IMR-90 (cell line): ENCODE measurements at regions not wholly inside any gene's neighbourhood (a gene's known extent, or its start where the extent isn't known, plus 50 kb on each side); places are given as distances from the start of the nearest gene placed in this dataset.

Experiments
- ATAC-seq: fragments of 200-7000 bp; cut with Tn5 transposase; 2 replicates; pipeline ENCODE4 v1.9.1; 2020; ENCODE audit warnings: low read depth, mild to moderate bottlenecking, moderate library complexity
- BruUV-seq: library from RNA; stranded (reverse); fragments of 400-500 nt; replicated peaks from 2 replicates; lab custom pipeline; 2021; lab: Mats Ljungman, UMichigan
- CTCF ChIA-PET: fragments of 300-600 bp; formaldehyde crosslinking; extraction: SDS; loops from one replicate; lab custom pipeline; 2021; ENCODE audit warnings: antibody characterized with exemption; lab: Yijun Ruan, JAX
- POLR2A ChIA-PET: fragments of 300-600 bp; sonication (Branson Sonifier 250); formaldehyde crosslinking; loops from one replicate; lab custom pipeline; 2022; ENCODE audit warnings: antibody characterized with exemption; ENCODE audit not compliant: unreplicated experiment; lab: Charles Lee
- DNase-seq: peaks from one replicate; pipeline ENCODE4 v3.0.0; 2013
- H2AFZ ChIP-seq: replicated peaks from 2 replicates; pipeline ENCODE3; 2013; ENCODE audit warnings: low read length, mild to moderate bottlenecking; ENCODE audit not compliant: poor library complexity
- H2AK5ac ChIP-seq: 2 replicates; pipeline ENCODE4 v1.6.1; 2013; ENCODE audit warnings: low read depth, low read length, inconsistent platforms
- H2AK9ac ChIP-seq: replicated peaks from 2 replicates; pipeline ENCODE3; 2013; ENCODE audit warnings: mild to moderate bottlenecking, low read depth, low read length, moderate library complexity; ENCODE audit not compliant: poor library complexity
- H2BK120ac ChIP-seq: 2 replicates; pipeline ENCODE4 v1.6.1; 2013; ENCODE audit warnings: low read depth, low read length, inconsistent platforms
- H2BK15ac ChIP-seq: 3 replicates; pipeline ENCODE4 v1.6.1; 2013; ENCODE audit warnings: low read depth, low read length, inconsistent platforms
- H2BK20ac ChIP-seq: 2 replicates; pipeline ENCODE4 v1.6.1; 2013; ENCODE audit warnings: low read depth, mild to moderate bottlenecking, inconsistent platforms, low read length, moderate library complexity
- H2BK5ac ChIP-seq: 2 replicates; pipeline ENCODE4 v1.6.1; 2013; ENCODE audit warnings: mild to moderate bottlenecking, low read depth, low read length, inconsistent platforms; ENCODE audit not compliant: poor library complexity, severe bottlenecking
- H3K14ac ChIP-seq: replicated peaks from 2 replicates; pipeline ENCODE4 v1.6.1; 2013; ENCODE audit warnings: low read depth, low read length, inconsistent platforms
- H3K18ac ChIP-seq: 2 replicates; pipeline ENCODE4 v1.6.1; 2013; ENCODE audit warnings: low read depth, low read length, control low read depth
- H3K23ac ChIP-seq: 2 replicates; pipeline ENCODE4 v1.6.1; 2013; ENCODE audit warnings: low read depth, low read length, inconsistent platforms
- H3K27ac ChIP-seq: 2 replicates; pipeline ENCODE4 v1.5.1; 2013; ENCODE audit warnings: mild to moderate bottlenecking, control low read depth, low read length; ENCODE audit not compliant: insufficient read depth
- H3K27me3 ChIP-seq: 2 replicates; pipeline ENCODE4 v1.6.1; 2013; ENCODE audit warnings: low read length; ENCODE audit not compliant: control insufficient read depth, insufficient read depth
- H3K36me3 ChIP-seq: 2 replicates; pipeline ENCODE4 v1.6.1; 2013; ENCODE audit warnings: low read length, mixed read lengths; ENCODE audit not compliant: control insufficient read depth, insufficient read depth
- H3K4ac ChIP-seq: 2 replicates; pipeline ENCODE4 v1.6.1; 2013; ENCODE audit warnings: low read depth, low read length, inconsistent platforms
- H3K4me1 ChIP-seq: 2 replicates; pipeline ENCODE4 v1.6.1; 2013; ENCODE audit warnings: low read length, mixed read lengths; ENCODE audit not compliant: control insufficient read depth, insufficient read depth
- H3K4me2 ChIP-seq: 2 replicates; pipeline ENCODE4 v1.6.1; 2013; ENCODE audit warnings: low read depth, mild to moderate bottlenecking, control low read depth, low read length, moderate library complexity
- H3K4me3 ChIP-seq: 2 replicates; pipeline ENCODE4 v1.5.1; 2013; ENCODE audit warnings: low read depth, mild to moderate bottlenecking, control low read depth, low read length, moderate library complexity; ENCODE audit not compliant: insufficient read depth
- H3K56ac ChIP-seq: 2 replicates; pipeline ENCODE4 v1.6.1; 2013; ENCODE audit warnings: low read length, inconsistent platforms; ENCODE audit not compliant: insufficient read depth; ENCODE audit errors: extremely low read depth
- H3K79me1 ChIP-seq, 2 experiments: 2 replicates each; pipeline ENCODE4 v1.6.1; 2013; ENCODE audit warnings: low read length in 2 of 2, inconsistent platforms in 1 of 2, low read depth in 1 of 2
- H3K9ac ChIP-seq: 2 replicates; pipeline ENCODE4 v1.6.1; 2013; ENCODE audit warnings: low read depth, low read length, control low read depth
- H3K9me1 ChIP-seq: 2 replicates; pipeline ENCODE4 v1.6.1; 2013; ENCODE audit warnings: low read length, inconsistent platforms; ENCODE audit not compliant: insufficient read depth
- H3K9me3 ChIP-seq: 2 replicates; pipeline ENCODE4 v1.6.1; 2013; ENCODE audit warnings: low read length; ENCODE audit not compliant: control insufficient read depth, insufficient read depth
- H4K20me1 ChIP-seq: 2 replicates; pipeline ENCODE4 v1.6.1; 2013; ENCODE audit warnings: low read length, inconsistent platforms; ENCODE audit not compliant: insufficient read depth
- H4K5ac ChIP-seq: 2 replicates; pipeline ENCODE4 v1.6.1; 2013; ENCODE audit warnings: mild to moderate bottlenecking, low read depth, low read length, control low read depth
- H4K8ac ChIP-seq, 2 experiments: 2 replicates each; pipeline ENCODE4 v1.6.1; 2013; ENCODE audit warnings: low read depth in 2 of 2, low read length in 2 of 2, control low read depth in 1 of 2, inconsistent platforms in 1 of 2
- H4K91ac ChIP-seq: 2 replicates; pipeline ENCODE4 v1.6.1; 2013; ENCODE audit warnings: low read depth, low read length, inconsistent platforms; ENCODE audit not compliant: insufficient read depth
- ELK1 ChIP-seq: fragments of 150-350 bp; IDR thresholded peaks from 2 replicates; pipeline ENCODE4 v1.6.1; 2016; ENCODE audit warnings: low read depth, mild to moderate bottlenecking, low read length, moderate library complexity, borderline replicate concordance
- NFE2L2 ChIP-seq: fragments of 150-350 bp; IDR thresholded peaks from 2 replicates; pipeline ENCODE4 v1.6.1; 2016; ENCODE audit warnings: low read depth, mild to moderate bottlenecking, low read length
- WGBS, 2 experiments: methylation state at CpG; one replicate each; pipeline versions ENCODE4 v1.1.5 to v1.1.7; 2013; ENCODE audit warnings: missing lambda C conversion rate in 2 of 2; ENCODE audit not compliant: insufficient read length in 1 of 2; ENCODE audit errors: extremely low coverage in 2 of 2; 5-methylcytosine and 5-hydroxymethylcytosine counted together
- dilution Hi-C: fragments of 300-500 bp; cut with HindIII; formaldehyde crosslinking; loops from one replicate; pipeline ENCODE4 v1.14.3; 2018; ENCODE audit warnings: low sequenced_read_pairs; ENCODE audit not compliant: unreplicated experiment
- in situ Hi-C: fragments of 300-500 bp; cut with MboI; formaldehyde crosslinking; loops from 3 replicates; pipeline ENCODE4 v1.14.3; 2019; ENCODE audit warnings: low sequenced_read_pairs, inconsistent platforms, mixed read lengths
- intact Hi-C: fragments of 100-400 bp; cut with micrococcal nuclease; formaldehyde crosslinking; loops from 2 replicates; pipeline ENCODE4 v1.10.0; 2022

- Histone ChIP-seq H4K91ac (no peak overlapping the region), H4K8ac (no peak overlapping the region), H2BK120ac (no peak overlapping the region), H2BK5ac (no peak overlapping the region), H3K9me1 (peaks cover 5% of the 10 kb centered on the region), H2AK5ac (no peak overlapping the region), H3K4ac (no peak overlapping the region), H3K4me1 (peaks cover 8% of the 10 kb centered on the region), H3K4me3 (no peak overlapping the region), H3K14ac (no peak overlapping the region), H2AK9ac (no peak overlapping the region), H3K79me1 (no peaks in the 10 kb centered on the region), H4K20me1 (no peaks in the 10 kb centered on the region), H3K18ac (no peak overlapping the region), H4K5ac (no peak overlapping the region), H3K9ac (no peak overlapping the region), H3K9me3 (no peaks in the 10 kb centered on the region), H3K56ac (no peak overlapping the region), H2BK15ac (no peak overlapping the region), H2BK20ac (no peak overlapping the region), H2AFZ (no peak overlapping the region), H3K4me2 (no peak overlapping the region), H3K27me3 (no peaks in the 10 kb centered on the region), H3K36me3 (no peaks in the 10 kb centered on the region), H3K23ac (no peak overlapping the region), H3K27ac (no peak overlapping the region)
- CTCF ChIA-PET = no interaction called here
- WGBS, 2 experiments = no CpG with 5 or more reads among the region's 2 CpGs
- DNase-seq (no peak), ATAC-seq (no peak)
- in situ Hi-C loops (no loop called here), dilution Hi-C loops (no loop called here), intact Hi-C loops (no loop called here)
- no TSS peak for BruUV-seq
- POLR2A ChIA-PET = no interaction called here
- no peak for TF ChIP-seq ELK1
- no peak for TF ChIP-seq NFE2L2
Measured at GRCh38 chr6:145020114-145020513, 715.2 kb downstream of the EPM2A start.
